ENCODE measurements at regions not wholly inside any gene's neighbourhood (a gene's known extent, or its start where the extent isn't known, plus 50 kb on each side); places are given as distances from the start of the nearest gene placed in this dataset.

DNA sequence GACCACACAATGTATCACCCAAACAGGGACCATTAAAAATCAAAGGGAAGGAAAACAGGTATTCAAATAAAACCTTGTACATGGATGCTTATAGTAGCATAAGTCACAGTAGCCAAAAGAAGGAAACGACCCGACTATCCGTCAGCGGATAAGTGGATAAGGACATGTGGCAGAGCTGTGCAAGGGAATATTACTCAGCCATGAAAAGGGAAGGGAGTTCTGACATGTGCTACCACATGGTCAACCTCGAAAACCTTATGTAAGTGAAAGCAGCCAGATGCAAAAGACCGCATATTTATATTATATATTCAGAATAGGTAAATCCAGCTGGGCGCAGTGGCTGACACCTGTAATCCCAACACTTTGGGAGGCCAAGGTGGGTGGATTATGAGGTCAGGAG lies 193.3 kb downstream of the NPHP4 start:
- no peak overlapping the region for H3K4me3 ChIP-seq
- TF ChIP-seq CTCF (IDR thresholded peaks at IDR 0.05): no peak
- H3K27ac ChIP-seq: no peak overlapping the region
- DNase-seq (ENCODE audit: low spot score): no peak

DNA sequence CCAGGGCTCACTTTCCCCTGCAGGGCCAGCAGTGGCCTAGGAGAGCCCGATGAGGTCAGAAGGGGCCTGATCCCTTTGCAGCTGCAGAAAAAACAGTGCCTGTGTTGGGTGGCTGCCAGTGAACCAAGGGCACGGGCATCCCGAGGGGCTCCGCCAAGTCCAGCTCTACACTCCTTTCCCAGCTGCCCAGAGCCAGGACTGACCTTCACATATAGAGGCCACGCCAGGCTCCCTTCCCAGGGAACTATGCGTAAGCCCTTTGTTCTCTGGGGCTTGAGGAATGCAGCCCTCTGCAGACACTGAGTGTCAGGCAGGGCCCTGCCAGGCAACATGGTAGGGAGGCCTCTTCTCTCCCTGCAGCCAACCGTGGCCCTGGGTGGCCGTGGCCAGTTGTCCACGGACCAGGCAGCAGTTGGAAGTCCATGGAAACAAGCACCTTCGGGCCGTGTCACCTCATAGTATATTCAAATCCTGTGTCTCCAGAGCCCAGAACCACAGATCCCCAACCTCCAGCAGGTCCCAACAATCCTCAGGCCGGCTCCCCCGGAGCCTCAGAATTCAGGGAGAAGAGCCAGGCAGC lies 194.0 kb downstream of the NPHP4 start:
- no peak for TF ChIP-seq CTCF (IDR thresholded peaks at IDR 0.05)
- no peak for DNase-seq (ENCODE audit: low spot score)
- H3K27ac ChIP-seq: no peak overlapping the region
- no peak overlapping the region for H3K4me3 ChIP-seq

- DNase-seq (ENCODE audit: low spot score): no peak
- no peak for TF ChIP-seq CTCF (IDR thresholded peaks at IDR 0.05)
- H3K4me3 ChIP-seq: no peak overlapping the region
- no peak overlapping the region for H3K27ac ChIP-seq
These were observed 196.2 kb downstream of the NPHP4 start for GRCh38 chr1:5796028-5796427.

DNA sequence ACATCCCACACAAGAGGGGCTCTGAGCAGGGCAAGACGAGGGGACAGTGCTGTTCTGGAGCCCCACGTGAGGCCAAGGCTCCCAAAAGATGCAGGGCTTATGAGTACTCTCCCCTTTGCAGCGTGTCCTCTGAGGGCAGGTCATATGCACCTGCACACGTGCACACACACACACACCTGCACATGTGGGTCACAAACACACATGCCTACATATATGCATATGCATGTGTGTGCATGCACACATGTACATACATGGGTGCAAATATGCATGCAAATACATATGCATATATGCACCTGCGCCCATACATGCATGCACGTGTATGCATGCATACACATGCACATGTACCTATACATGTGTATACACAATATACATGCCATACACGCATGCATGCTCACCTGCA lies 197.9 kb downstream of the NPHP4 start:
- DNase-seq (ENCODE audit: low spot score): no peak
- Histone ChIP-seq H3K27ac (no peak overlapping the region), H3K4me3 (no peak overlapping the region)
- TF ChIP-seq CTCF (IDR thresholded peaks at IDR 0.05): no peak

GRCh38 chr1:5793516-5793915 lies 198.7 kb downstream of the NPHP4 start:
- no peak for TF ChIP-seq CTCF (IDR thresholded peaks at IDR 0.05)
- no peak overlapping the region for H3K27ac ChIP-seq
- H3K4me3 ChIP-seq: no peak overlapping the region
- no peak for DNase-seq (ENCODE audit: low spot score)

DNA sequence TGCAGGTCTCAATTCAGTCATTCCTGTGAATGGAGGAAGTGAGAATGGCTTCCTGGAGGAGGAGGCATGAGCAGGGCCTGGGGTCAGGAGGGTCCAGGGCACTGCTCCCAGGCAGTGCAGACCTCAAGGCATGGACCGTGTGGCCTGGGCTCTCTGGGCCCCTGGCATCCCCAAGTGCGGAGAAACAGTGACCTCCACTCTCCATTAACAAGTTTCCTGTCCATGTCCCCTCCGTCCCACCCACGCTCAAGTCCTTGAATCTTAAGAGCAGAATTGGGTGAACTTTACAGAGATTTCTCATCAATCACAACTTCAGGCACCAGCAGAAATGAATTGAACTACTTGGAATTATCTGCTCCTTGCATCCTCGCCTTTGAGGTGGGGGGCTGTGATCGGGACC lies 211.1 kb downstream of the NPHP4 start:
- no peak overlapping the region for H3K4me3 ChIP-seq
- no peak for DNase-seq (ENCODE audit: low spot score)
- H3K27ac ChIP-seq: no peak overlapping the region
- no peak for TF ChIP-seq CTCF (IDR thresholded peaks at IDR 0.05)

GRCh38 chr1:5780324-5780716 lies 211.9 kb downstream of the NPHP4 start:
- no peak for DNase-seq (ENCODE audit: low spot score)
- H3K4me3 ChIP-seq: no peak overlapping the region
- TF ChIP-seq CTCF (IDR thresholded peaks at IDR 0.05): no peak
- no peak overlapping the region for H3K27ac ChIP-seq
